Cardiac fibroblast (primary cell): ENCODE measurements at regions not wholly inside any gene's neighbourhood (a gene's known extent, or its start where the extent isn't known, plus 50 kb on each side); places are given as distances from the start of the nearest gene placed in this dataset.

Experiments
- DNase-seq, 2 donors: peaks; one replicate each; pipeline versions ENCODE4 v3.0.0 to v3.0.0-alpha.2; 2010; ENCODE audit warnings: low read depth in 2 of 2
- H3K4me3 ChIP-seq, 2 donors: replicated peaks in 1 of 2; 1 replicate in 1 of 2; 2 replicates in 1 of 2; pipeline ENCODE4 v1.5.1; 2011; ENCODE audit warnings: low read depth in 2 of 2, low read length in 2 of 2, mild to moderate bottlenecking in 2 of 2, moderate library complexity in 1 of 2
- CTCF ChIP-seq: IDR thresholded peaks from one replicate; pipeline ENCODE4 v1.5.1; 2011; ENCODE audit warnings: low read depth, mild to moderate bottlenecking, low read length, inconsistent platforms

- no peak for TF ChIP-seq CTCF
- peak in 1 of 2 donors; percentile 39 for DNase-seq
- no peak overlapping the region for H3K4me3 ChIP-seq
Measured at GRCh38 chr16:49050607-49051006, 231.0 kb downstream of the CBLN1 start.

- TF ChIP-seq CTCF = no peak
- no peak for DNase-seq
- H3K4me3 ChIP-seq = no peak overlapping the region
Measured at GRCh38 chr16:49049644-49050043, 232.0 kb downstream of the CBLN1 start.

GRCh38 chr16:49049191-49049590 is 232.4 kb downstream of the CBLN1 start:
- no peak for DNase-seq
- TF ChIP-seq CTCF = no peak
- no peak overlapping the region for H3K4me3 ChIP-seq

- peak; percentile 13 to 45 for DNase-seq
- TF ChIP-seq CTCF = no peak
- no peak overlapping the region for H3K4me3 ChIP-seq
Measured at GRCh38 chr16:49048557-49048956, 233.1 kb downstream of the CBLN1 start.

GRCh38 chr16:49036126-49036525 is 245.5 kb downstream of the CBLN1 start:
- no peak for DNase-seq
- TF ChIP-seq CTCF = no peak
- no peak overlapping the region for H3K4me3 ChIP-seq

- no peak for DNase-seq
- no peak overlapping the region for H3K4me3 ChIP-seq
- TF ChIP-seq CTCF = no peak
Measured at GRCh38 chr16:49027420-49027819, 254.2 kb downstream of the CBLN1 start.

- H3K4me3 ChIP-seq = no peak overlapping the region
- TF ChIP-seq CTCF = no peak
- DNase-seq = no peak
Measured at GRCh38 chr16:49026566-49027181, 255.0 kb downstream of the CBLN1 start.
